Calu3 (cell line): ENCODE measurements at regions not wholly inside any gene's neighbourhood (a gene's known extent, or its start where the extent isn't known, plus 50 kb on each side); places are given as distances from the start of the nearest gene placed in this dataset.

Experiments
- BruUV-seq: library from RNA; stranded (reverse); fragments of 400-500 nt; replicated peaks from 2 replicates; lab custom pipeline; 2021; lab: Mats Ljungman, UMichigan
- CTCF ChIA-PET: fragments of 300-600 bp; sonication (Branson Sonifier 250); formaldehyde crosslinking; loops from one replicate; lab custom pipeline; 2022; ENCODE audit warnings: antibody characterized with exemption; lab: Charles Lee
- DNase-seq: peaks from one replicate; pipeline ENCODE4 v3.0.0; 2022
- H3K27ac Mint-ChIP-seq: one replicate; pipeline ENCODE4 v1.8.0; 2022; ENCODE audit warnings: mixed read lengths; ENCODE audit not compliant: unreplicated experiment
- H3K27me3 Mint-ChIP-seq: one replicate; pipeline ENCODE4 v1.8.0; 2022; ENCODE audit warnings: mixed read lengths; ENCODE audit not compliant: unreplicated experiment
- H3K36me3 Mint-ChIP-seq: one replicate; pipeline ENCODE4 v1.8.0; 2022; ENCODE audit warnings: mild to moderate bottlenecking, moderate library complexity, mixed read lengths; ENCODE audit not compliant: insufficient read depth, unreplicated experiment
- H3K4me1 Mint-ChIP-seq: one replicate; pipeline ENCODE4 v1.8.0; 2022; ENCODE audit warnings: mild to moderate bottlenecking, low read depth, mixed read lengths; ENCODE audit not compliant: unreplicated experiment
- H3K4me3 Mint-ChIP-seq: one replicate; pipeline ENCODE4 v1.8.0; 2022; ENCODE audit warnings: mild to moderate bottlenecking, low read depth, moderate library complexity, mixed read lengths; ENCODE audit not compliant: unreplicated experiment
- H3K9me3 Mint-ChIP-seq: one replicate; pipeline ENCODE4 v1.8.0; 2022; ENCODE audit warnings: low read depth, mixed read lengths; ENCODE audit not compliant: unreplicated experiment
- CTCF ChIP-seq: fragments of 200-600 bp; IDR thresholded peaks from one replicate; pipeline ENCODE4 v1.8.0; 2022; ENCODE audit warnings: antibody characterized with exemption; ENCODE audit not compliant: unreplicated experiment
- intact Hi-C: fragments of 100-400 bp; cut with micrococcal nuclease; formaldehyde crosslinking; loops from one replicate; pipeline ENCODE4 v1.10.0; 2022; ENCODE audit not compliant: unreplicated experiment

- no peaks in the 10 kb centered on the region for H3K27me3 Mint-ChIP-seq
- CTCF ChIA-PET: no interaction called here
- TF ChIP-seq CTCF: no peak
- no TSS peak for BruUV-seq
- H3K27ac Mint-ChIP-seq: no peak overlapping the region
- H3K4me3 Mint-ChIP-seq: no peak overlapping the region
- intact Hi-C loops: no loop called here
- no peak for DNase-seq
- no peaks in the 10 kb centered on the region for H3K4me1 Mint-ChIP-seq
- H3K36me3 Mint-ChIP-seq: no peaks in the 10 kb centered on the region
- peaks cover 2% of the 10 kb centered on the region for H3K9me3 Mint-ChIP-seq
Measured at GRCh38 chr11:97995874-97996273, 1024.9 kb upstream of the CNTN5 start.

- BruUV-seq: no TSS peak
- Mint-ChIP-seq H3K4me1 (no peaks in the 10 kb centered on the region), H3K9me3 (no peaks in the 10 kb centered on the region), H3K27ac (no peak overlapping the region), H3K27me3 (no peaks in the 10 kb centered on the region), H3K4me3 (no peak overlapping the region), H3K36me3 (no peaks in the 10 kb centered on the region)
- DNase-seq: no peak
- CTCF ChIA-PET: no interaction called here
- no peak for TF ChIP-seq CTCF
- intact Hi-C loops: no loop called here
Measured at GRCh38 chr11:97996762-97997161, 1024.0 kb upstream of the CNTN5 start.

- H3K36me3 Mint-ChIP-seq: no peaks in the 10 kb centered on the region
- no peak overlapping the region for H3K27ac Mint-ChIP-seq
- H3K4me3 Mint-ChIP-seq: no peak overlapping the region
- H3K9me3 Mint-ChIP-seq: peaks cover 13% of the 10 kb centered on the region
- intact Hi-C loops: no loop called here
- CTCF ChIA-PET: no interaction called here
- H3K27me3 Mint-ChIP-seq: no peaks in the 10 kb centered on the region
- no peak for TF ChIP-seq CTCF
- DNase-seq: no peak
- no TSS peak for BruUV-seq
- H3K4me1 Mint-ChIP-seq: no peaks in the 10 kb centered on the region
Measured at GRCh38 chr11:98003606-98004371, 1017.0 kb upstream of the CNTN5 start.

- TF ChIP-seq CTCF: no peak
- intact Hi-C loops: no loop called here
- no peak overlapping the region for H3K4me3 Mint-ChIP-seq
- BruUV-seq: no TSS peak
- no peak overlapping the region for H3K27ac Mint-ChIP-seq
- no peak for DNase-seq
- no peaks in the 10 kb centered on the region for H3K27me3 Mint-ChIP-seq
- H3K9me3 Mint-ChIP-seq: peaks cover 18% of the 10 kb centered on the region
- CTCF ChIA-PET: no interaction called here
- H3K4me1 Mint-ChIP-seq: no peaks in the 10 kb centered on the region
- no peaks in the 10 kb centered on the region for H3K36me3 Mint-ChIP-seq
Measured at GRCh38 chr11:98007072-98007471, 1013.7 kb upstream of the CNTN5 start.
